ENCODE measurements at regions not wholly inside any gene's neighbourhood (a gene's known extent, or its start where the extent isn't known, plus 50 kb on each side); places are given as distances from the start of the nearest gene placed in this dataset.
A peak's percentile ranks its signal among the peaks of the same experiment; 100 is the strongest.

GRCh38 chr6:79864421-79864820, 82.9 kb downstream of the ELOVL4 start:
- DNase-seq (ENCODE audit: low spot score), result no peak

- DNase-seq (ENCODE audit: low spot score), result no peak
These were observed 83.4 kb downstream of the ELOVL4 start for GRCh38 chr6:79864001-79864400.

- no peak for DNase-seq (ENCODE audit: low spot score)
These were observed 83.8 kb downstream of the ELOVL4 start for GRCh38 chr6:79863566-79863965.

GRCh38 chr6:79862711-79863110, 84.6 kb downstream of the ELOVL4 start:
- no peak for DNase-seq (ENCODE audit: low spot score)

GRCh38 chr6:79862126-79862525, 85.2 kb downstream of the ELOVL4 start:
- no peak for DNase-seq (ENCODE audit: low spot score)

GRCh38 chr6:79861023-79861422, 86.3 kb downstream of the ELOVL4 start:
- DNase-seq (ENCODE audit: low spot score), result no peak

- no peak for DNase-seq (ENCODE audit: low spot score)
These were observed 99.9 kb downstream of the ELOVL4 start for GRCh38 chr6:79847426-79847825.

- DNase-seq (ENCODE audit: low spot score), result no peak
These were observed 104.8 kb downstream of the ELOVL4 start for GRCh38 chr6:79842376-79843040.

- no peak for DNase-seq (ENCODE audit: low spot score)
These were observed 105.6 kb downstream of the ELOVL4 start for GRCh38 chr6:79841577-79842375.

GRCh38 chr6:79838851-79839250, 108.5 kb downstream of the ELOVL4 start:
- no peak for DNase-seq (ENCODE audit: low spot score)

GRCh38 chr6:79833964-79834284, 113.4 kb downstream of the ELOVL4 start:
- no peak for DNase-seq (ENCODE audit: low spot score)

GRCh38 chr6:79833264-79833963, 113.9 kb downstream of the ELOVL4 start:
- no peak for DNase-seq (ENCODE audit: low spot score)

GRCh38 chr6:79832723-79833122, 114.6 kb downstream of the ELOVL4 start:
- no peak for DNase-seq (ENCODE audit: low spot score)

- no peak for DNase-seq (ENCODE audit: low spot score)
These were observed 123.2 kb downstream of the ELOVL4 start for GRCh38 chr6:79824202-79824601.

GRCh38 chr6:79821859-79822258, 125.5 kb downstream of the ELOVL4 start:
- DNase-seq (ENCODE audit: low spot score), result no peak

GRCh38 chr6:79818471-79818870, 128.9 kb downstream of the ELOVL4 start:
- DNase-seq (ENCODE audit: low spot score), result no peak

- DNase-seq (ENCODE audit: low spot score), result no peak
These were observed 132.4 kb downstream of the ELOVL4 start for GRCh38 chr6:79814940-79815339.

GRCh38 chr6:79813854-79814709, 133.3 kb downstream of the ELOVL4 start:
- peak; percentile 67 for DNase-seq (ENCODE audit: low spot score)

- DNase-seq (ENCODE audit: low spot score), result peak; percentile 3
These were observed 134.1 kb downstream of the ELOVL4 start for GRCh38 chr6:79813143-79813850.

- DNase-seq (ENCODE audit: low spot score), result no peak
These were observed 135.2 kb downstream of the ELOVL4 start for GRCh38 chr6:79812195-79812594.

- no peak for DNase-seq (ENCODE audit: low spot score)
These were observed 136.5 kb downstream of the ELOVL4 start for GRCh38 chr6:79810871-79811270.

All from globus pallidus (tissue), 1 donor.